ENCODE measurements at regions not wholly inside any gene's neighbourhood (a gene's known extent, or its start where the extent isn't known, plus 50 kb on each side); places are given as distances from the start of the nearest gene placed in this dataset.

DNA sequence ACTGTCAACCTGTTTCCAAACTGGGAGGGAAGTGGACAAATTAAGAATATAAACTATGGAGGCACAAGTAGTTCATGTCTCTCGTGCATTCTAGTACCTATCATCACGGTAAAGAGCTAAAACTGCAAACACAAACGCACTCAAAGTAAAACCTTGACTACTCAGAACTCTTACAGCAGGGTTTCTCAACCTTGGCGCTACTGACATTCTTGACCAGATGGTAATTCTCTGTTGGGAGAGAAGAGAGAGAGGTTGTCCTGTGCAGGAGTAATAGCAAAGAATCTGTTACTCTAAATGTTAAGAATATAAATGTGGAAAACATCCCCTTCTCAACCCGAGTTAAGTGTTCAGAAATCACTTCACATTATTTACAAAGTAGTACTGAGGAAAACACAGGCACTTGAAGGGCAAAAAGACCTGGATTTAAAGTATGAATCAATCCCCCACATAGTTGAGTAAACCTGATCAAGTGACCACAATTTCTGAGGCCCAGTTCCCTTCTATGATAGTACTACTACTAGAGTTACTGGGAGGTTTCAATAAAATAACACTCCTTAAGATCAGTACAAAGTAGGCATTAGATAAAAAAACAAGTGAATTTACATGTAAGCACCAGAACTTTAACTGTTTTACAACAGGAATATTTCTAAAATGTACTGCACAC is 73.1 kb upstream of the ARHGAP32 start:
- DNase-seq, result no peak

- no peak for DNase-seq
These were observed 72.0 kb upstream of the ARHGAP32 start for GRCh38 chr11:129264114-129264513.

DNA sequence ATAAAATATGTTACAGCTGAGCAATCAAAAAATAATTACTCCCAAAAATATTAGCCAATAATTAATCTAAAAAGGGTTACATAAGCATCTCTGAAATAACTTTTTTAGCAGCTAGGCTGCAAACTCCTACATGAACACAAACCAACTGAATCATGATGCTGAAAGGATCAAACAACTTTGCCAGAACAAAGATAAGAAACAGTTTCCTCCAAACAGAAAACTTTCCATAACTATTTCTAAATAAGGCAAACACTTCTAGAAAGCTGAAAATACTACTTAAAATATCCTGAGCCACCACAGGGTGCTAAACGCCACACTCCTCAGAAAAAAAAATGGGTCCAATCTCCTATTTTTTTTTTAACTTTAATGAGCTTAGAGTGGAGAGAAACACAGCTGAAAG is 68.6 kb upstream of the ARHGAP32 start:
- DNase-seq, result no peak

DNA sequence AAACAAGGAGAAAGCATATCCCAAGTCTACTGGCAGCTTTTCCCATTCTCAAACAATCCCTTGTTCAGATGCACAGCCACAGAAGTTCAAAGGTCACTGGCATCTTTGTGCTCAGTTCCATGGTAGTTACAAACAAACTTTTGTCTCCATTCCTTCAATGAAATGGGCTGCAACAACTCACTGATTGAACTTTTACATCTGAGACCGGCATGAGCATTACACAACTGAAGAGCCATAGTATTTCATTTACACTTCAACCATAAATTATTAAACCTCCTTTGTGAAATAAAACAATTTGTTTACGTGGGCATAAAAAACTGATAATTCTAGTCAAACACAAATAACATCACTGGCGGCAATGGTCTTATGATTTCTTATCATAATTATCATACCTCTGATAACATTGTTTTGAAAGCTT is 67.8 kb upstream of the ARHGAP32 start:
- no peak for DNase-seq

DNA sequence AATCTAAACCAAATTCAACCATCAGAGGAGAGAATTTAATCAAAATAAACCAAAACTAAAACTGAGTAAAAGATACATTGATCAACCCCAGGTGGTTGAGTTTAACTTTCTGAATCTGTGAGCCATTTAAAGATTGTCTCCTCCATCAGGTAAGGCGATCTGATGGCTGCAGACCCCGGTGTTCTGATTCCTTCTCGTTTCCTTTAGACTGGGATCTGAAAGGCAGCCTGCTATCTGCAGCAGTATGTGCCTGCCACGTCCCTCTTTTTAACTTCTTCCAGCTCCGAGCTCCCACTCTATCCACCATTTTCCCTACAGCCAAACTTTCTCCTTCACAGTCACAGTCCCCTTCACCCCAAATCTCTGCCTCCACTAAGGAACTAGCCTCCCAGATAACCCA is 66.1 kb upstream of the ARHGAP32 start:
- DNase-seq, result no peak

DNA sequence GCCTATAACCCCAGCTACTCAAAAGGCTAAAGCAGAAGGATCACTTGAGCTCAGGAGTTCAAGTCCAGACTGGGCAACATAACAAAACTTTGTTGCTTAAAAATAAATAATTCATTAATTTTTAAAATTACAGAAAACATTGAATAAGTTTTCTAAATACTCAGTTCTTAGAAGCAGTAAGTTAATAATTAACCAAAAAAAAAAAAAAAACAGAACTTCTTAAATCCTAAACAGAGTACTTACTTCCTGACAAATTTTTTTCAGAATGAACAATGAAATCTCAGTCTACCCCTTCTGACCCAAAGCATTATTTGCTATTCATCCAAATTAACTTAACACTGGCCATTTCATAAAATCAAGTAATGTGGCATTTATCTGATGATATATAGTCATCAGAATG is 65.4 kb upstream of the ARHGAP32 start:
- no peak for DNase-seq

GRCh38 chr11:129252621-129253020 is 60.5 kb upstream of the ARHGAP32 start:
- DNase-seq, result no peak

- DNase-seq, result no peak
These were observed 58.9 kb upstream of the ARHGAP32 start for GRCh38 chr11:129251067-129251466.

- no peak for DNase-seq
These were observed 57.8 kb upstream of the ARHGAP32 start for GRCh38 chr11:129249923-129250322.

DNA sequence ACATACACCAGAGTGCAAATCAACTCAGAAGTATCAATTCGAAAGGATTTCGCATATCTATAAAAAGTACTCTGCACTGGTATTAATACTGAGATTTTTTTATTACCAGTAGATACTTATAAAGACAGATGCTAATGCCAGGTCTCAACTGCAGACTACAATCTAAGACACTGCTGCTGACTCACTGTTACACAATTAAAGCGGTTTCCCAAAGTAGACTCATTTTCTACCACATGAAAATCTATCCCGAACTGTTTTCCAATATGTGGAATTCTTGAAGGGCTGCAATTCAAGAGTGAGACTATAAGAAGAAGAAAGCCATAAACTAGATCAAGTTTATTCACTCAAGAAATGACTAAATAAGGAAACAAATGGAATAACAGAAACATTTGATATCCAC is 57.2 kb upstream of the ARHGAP32 start:
- DNase-seq, result no peak

GRCh38 chr11:129248618-129249017 is 56.5 kb upstream of the ARHGAP32 start:
- DNase-seq, result no peak

DNA sequence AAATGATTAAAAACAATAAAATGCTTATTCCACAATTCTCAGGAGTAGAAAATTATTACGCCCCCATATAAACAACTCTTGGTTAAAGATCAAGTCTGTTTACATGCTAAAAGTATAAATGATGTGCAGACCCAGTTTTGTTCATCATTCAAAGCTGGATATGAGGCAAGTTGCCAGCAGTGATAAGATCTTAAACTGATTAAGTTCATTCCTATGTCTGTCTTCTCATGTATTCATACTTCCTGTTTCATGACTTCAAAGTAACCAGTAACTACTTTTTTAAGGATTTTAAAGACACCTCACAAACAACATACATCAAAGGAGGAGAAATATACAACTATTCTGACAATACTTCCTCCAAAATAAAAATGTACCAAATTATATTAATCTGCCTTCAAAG is 55.0 kb upstream of the ARHGAP32 start:
- no peak for DNase-seq

DNA sequence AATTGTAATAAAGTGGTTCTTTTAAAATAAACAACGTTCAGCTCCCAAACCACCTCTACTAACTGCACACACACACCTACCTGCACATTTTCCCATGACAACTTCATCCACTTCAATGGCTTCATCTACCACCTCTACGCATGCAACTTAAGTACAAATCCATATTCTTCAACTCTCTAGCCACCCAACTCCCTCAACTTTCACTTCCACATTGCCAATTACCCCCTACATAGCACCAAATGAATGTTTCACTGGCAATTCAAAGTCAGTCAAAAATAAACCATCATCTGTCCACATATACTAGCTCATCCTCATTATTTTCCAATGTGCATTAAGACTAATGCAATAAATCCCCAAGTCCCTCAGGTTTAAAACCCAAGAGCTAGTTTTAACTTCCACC is 50.7 kb upstream of the ARHGAP32 start:
- DNase-seq, result no peak

All from effector CD4-positive, alpha-beta T cell (primary cell).